Gastrocnemius medialis (tissue), 4 donors: ENCODE measurements at regions not wholly inside any gene's neighbourhood (a gene's known extent, or its start where the extent isn't known, plus 50 kb on each side); places are given as distances from the start of the nearest gene placed in this dataset.

Experiments used
- CTCF ChIP-seq, 5 experiments: fragments of 450-650 bp in 3 of 5; fragments of 200-600 bp in 2 of 5; sonication (generic) in 2 of 5; IDR thresholded peaks in 4 of 5; conservative IDR thresholded peaks in 1 of 5; 1 replicate in 4 of 5; 2 replicates in 1 of 5; pipeline ENCODE4 v1.5.1; 2016 to 2019; ENCODE audit warnings: antibody characterized with exemption in 5 of 5, mild to moderate bottlenecking in 3 of 5, moderate library complexity in 3 of 5
- POLR2A ChIP-seq, 2 donors: fragments of 450-650 bp; IDR thresholded peaks; one replicate each; pipeline ENCODE4 v1.6.1; 2017; ENCODE audit warnings: antibody characterized with exemption in 2 of 2, mild to moderate bottlenecking in 2 of 2, moderate library complexity in 2 of 2

DNA sequence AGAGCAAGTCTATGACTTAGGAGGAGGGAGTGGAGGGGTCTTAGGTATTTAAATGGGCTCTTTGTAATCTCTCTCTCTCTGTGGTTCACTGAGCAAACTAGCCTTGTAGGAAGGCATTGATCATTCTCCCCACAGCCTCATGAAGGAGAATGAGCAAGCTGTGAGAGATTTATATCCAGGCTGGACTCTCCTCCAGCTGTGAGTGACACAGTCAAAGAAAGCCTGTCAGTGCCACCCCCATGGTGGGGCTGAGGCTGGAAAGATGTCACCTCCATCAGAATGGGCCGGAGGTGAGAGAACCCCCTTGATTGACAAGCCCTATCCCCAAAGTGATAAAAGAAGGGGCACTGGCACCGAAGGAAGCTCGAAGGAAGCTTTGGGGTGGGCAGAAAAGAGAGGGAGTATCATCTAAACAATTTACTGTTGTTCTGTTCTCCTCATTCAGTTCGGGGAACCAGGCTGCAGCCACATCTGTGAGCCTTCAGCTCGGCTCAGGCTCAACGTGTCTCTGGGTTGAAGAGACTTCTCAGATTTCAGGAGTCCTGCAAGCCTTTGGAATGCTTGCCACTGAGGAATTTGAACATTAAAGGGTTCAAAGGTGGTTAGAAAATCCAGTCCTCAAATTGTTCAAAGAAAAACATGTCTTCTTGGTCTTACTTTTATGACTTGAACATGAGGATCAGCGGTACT lies 538.2 kb upstream of the ZNF462 start:
- TF ChIP-seq CTCF (IDR thresholded peaks at IDR 0.05 in 4 of 5, conservative IDR thresholded peaks at IDR 0.05 in 1 of 5) (no peak), POLR2A (IDR thresholded peaks at IDR 0.05) (no peak)
